AG10803 (cell line): ENCODE measurements at regions not wholly inside any gene's neighbourhood (a gene's known extent, or its start where the extent isn't known, plus 50 kb on each side); places are given as distances from the start of the nearest gene placed in this dataset.
A peak's percentile ranks its signal among the peaks of the same experiment; 100 is the strongest.
"Not testable (repeated sequence)": the region's sequence is repeated elsewhere in the genome, so short reads cannot be mapped to it uniquely, and the experiment has no call there.

ENCODE experiments used
- DNase-seq: peaks from one replicate; pipeline ENCODE4 v3.0.0; 2010; ENCODE audit warnings: low read depth
- H3K4me3 ChIP-seq: 2 replicates; pipeline ENCODE4 v1.5.1; 2011; ENCODE audit warnings: mild to moderate bottlenecking, low read length, control low read depth
- CTCF ChIP-seq: conservative IDR thresholded peaks from 2 replicates; pipeline ENCODE4 v1.5.1; 2011; ENCODE audit warnings: mild to moderate bottlenecking, low read length, control low read depth, inconsistent platforms

GRCh38 chr11:115607621-115608221 is 103.5 kb upstream of the CADM1 start:
- H3K4me3 ChIP-seq, result no peak overlapping the region
- peak; percentile 52 for DNase-seq
- no peak for TF ChIP-seq CTCF

- DNase-seq, result peak; percentile 36
- no peak for TF ChIP-seq CTCF
- H3K4me3 ChIP-seq, result no peak overlapping the region
Observed at GRCh38 chr11:115606498-115607220, 102.4 kb upstream of the CADM1 start.

- TF ChIP-seq CTCF, result no peak
- H3K4me3 ChIP-seq, result no peak overlapping the region
- no peak for DNase-seq
Observed at GRCh38 chr11:115605871-115606497, 101.8 kb upstream of the CADM1 start.

- H3K4me3 ChIP-seq, DNase-seq: not testable (repeated sequence)
Observed at GRCh38 chr11:115605397-115605796, 101.2 kb upstream of the CADM1 start.

- H3K4me3 ChIP-seq, result no peak overlapping the region
- TF ChIP-seq CTCF, result no peak
- no peak for DNase-seq
Observed at GRCh38 chr11:115599125-115599524, 94.9 kb upstream of the CADM1 start.

GRCh38 chr11:115598257-115598901 is 94.2 kb upstream of the CADM1 start:
- TF ChIP-seq CTCF, result no peak
- no peak for DNase-seq
- no peak overlapping the region for H3K4me3 ChIP-seq

- H3K4me3 ChIP-seq, result no peak overlapping the region
- TF ChIP-seq CTCF, result no peak
- DNase-seq, result no peak
Observed at GRCh38 chr11:115591380-115591779, 87.2 kb upstream of the CADM1 start.
